ENCODE measurements at regions not wholly inside any gene's neighbourhood (a gene's known extent, or its start where the extent isn't known, plus 50 kb on each side); places are given as distances from the start of the nearest gene placed in this dataset.

- no peak overlapping the region for H3K4me3 ChIP-seq (ENCODE audit: low read length)
- CTCF ChIA-PET, result interaction anchor here (1.4 kb wide), 1 partner anchor 343 kb away, joined by 3 read pairs; no protein-coding TSS in a partner anchor
- H3K4me1 Mint-ChIP-seq, result peaks cover 0 to 5% (median 2%) of the 10 kb centered on the region in 3 donors
- H3K9me3 Mint-ChIP-seq, result no peaks in the 10 kb centered on the region
- H3K36me3 Mint-ChIP-seq, result no peaks in the 10 kb centered on the region
- no peaks in the 10 kb centered on the region for H3K36me3 ChIP-seq (ENCODE audit: insufficient read depth, low read length)
- peaks cover 0 to 2% of the 10 kb centered on the region in 2 donors for H3K27me3 Mint-ChIP-seq
- H3K27ac ChIP-seq (ENCODE audit: low read depth, low read length), result no peak overlapping the region
- no peaks in the 10 kb centered on the region for H3K9me3 ChIP-seq (ENCODE audit: low read length)
- H3K4me1 ChIP-seq (ENCODE audit: insufficient read depth, low read length), result no peaks in the 10 kb centered on the region
- no peaks in the 10 kb centered on the region for H3K27me3 ChIP-seq (ENCODE audit: insufficient read depth, low read length, poor library complexity, severe bottlenecking)
- H3K27ac Mint-ChIP-seq, result peak overlapping the region in 1 of 8 donors; percentile 5
- POLR2A ChIA-PET, result no interaction called here
- DNase-seq, result no peak
- H3K4me3 Mint-ChIP-seq, result no peak overlapping the region
Observed at GRCh38 chr2:195316486-195316885, 340.5 kb upstream of the SLC39A10 start.

GRCh38 chr2:195313962-195314361, 343.1 kb upstream of the SLC39A10 start:
- no peaks in the 10 kb centered on the region for H3K27me3 ChIP-seq (ENCODE audit: insufficient read depth, low read length, poor library complexity, severe bottlenecking)
- H3K4me1 Mint-ChIP-seq, result no peaks in the 10 kb centered on the region
- H3K27ac Mint-ChIP-seq, result no peak overlapping the region
- no peak overlapping the region for H3K4me3 ChIP-seq (ENCODE audit: low read length)
- ChIA-PET CTCF (no interaction called here), POLR2A (no interaction called here)
- H3K4me3 Mint-ChIP-seq, result no peak overlapping the region
- no peaks in the 10 kb centered on the region for H3K4me1 ChIP-seq (ENCODE audit: insufficient read depth, low read length)
- no peak overlapping the region for H3K27ac ChIP-seq (ENCODE audit: low read depth, low read length)
- no peaks in the 10 kb centered on the region for H3K36me3 ChIP-seq (ENCODE audit: insufficient read depth, low read length)
- no peak for DNase-seq
- no peaks in the 10 kb centered on the region for H3K9me3 ChIP-seq (ENCODE audit: low read length)
- H3K27me3 Mint-ChIP-seq, result peaks cover 2 to 5% of the 10 kb centered on the region in 2 donors
- H3K9me3 Mint-ChIP-seq, result no peaks in the 10 kb centered on the region
- H3K36me3 Mint-ChIP-seq, result no peaks in the 10 kb centered on the region

GRCh38 chr2:195312662-195313061, 344.4 kb upstream of the SLC39A10 start:
- H3K27me3 ChIP-seq (ENCODE audit: insufficient read depth, low read length, poor library complexity, severe bottlenecking), result no peaks in the 10 kb centered on the region
- Mint-ChIP-seq H3K9me3 (no peaks in the 10 kb centered on the region), H3K4me3 (no peak overlapping the region), H3K36me3 (no peaks in the 10 kb centered on the region), H3K27ac (peak overlapping the region in 1 of 8 donors; percentile 34), H3K27me3 (peaks cover 3 to 5% of the 10 kb centered on the region in 2 donors), H3K4me1 (no peaks in the 10 kb centered on the region)
- ChIA-PET POLR2A (no interaction called here), CTCF (no interaction called here)
- H3K9me3 ChIP-seq (ENCODE audit: low read length), result no peaks in the 10 kb centered on the region
- H3K36me3 ChIP-seq (ENCODE audit: insufficient read depth, low read length), result no peaks in the 10 kb centered on the region
- H3K4me3 ChIP-seq (ENCODE audit: low read length), result no peak overlapping the region
- H3K27ac ChIP-seq (ENCODE audit: low read depth, low read length), result no peak overlapping the region
- H3K4me1 ChIP-seq (ENCODE audit: insufficient read depth, low read length), result no peaks in the 10 kb centered on the region
- no peak for DNase-seq

- Histone ChIP-seq H3K36me3 (ENCODE audit: insufficient read depth, low read length) (no peaks in the 10 kb centered on the region), H3K27me3 (ENCODE audit: insufficient read depth, low read length, poor library complexity, severe bottlenecking) (no peaks in the 10 kb centered on the region), H3K4me1 (ENCODE audit: insufficient read depth, low read length) (no peaks in the 10 kb centered on the region), H3K27ac (ENCODE audit: low read depth, low read length) (no peak overlapping the region), H3K9me3 (ENCODE audit: low read length) (no peaks in the 10 kb centered on the region), H3K4me3 (ENCODE audit: low read length) (no peak overlapping the region)
- Mint-ChIP-seq H3K27me3 (peaks cover 2 to 10% of the 10 kb centered on the region in 2 donors), H3K36me3 (no peaks in the 10 kb centered on the region), H3K4me1 (no peaks in the 10 kb centered on the region), H3K9me3 (no peaks in the 10 kb centered on the region), H3K4me3 (no peak overlapping the region), H3K27ac (no peak overlapping the region)
- DNase-seq, result no peak
- POLR2A ChIA-PET, result no interaction called here
- CTCF ChIA-PET, result no interaction called here
Observed at GRCh38 chr2:195308163-195308562, 348.9 kb upstream of the SLC39A10 start.

- Mint-ChIP-seq H3K9me3 (no peaks in the 10 kb centered on the region), H3K27ac (no peak overlapping the region), H3K36me3 (no peaks in the 10 kb centered on the region), H3K4me1 (no peaks in the 10 kb centered on the region), H3K4me3 (no peak overlapping the region), H3K27me3 (peaks cover 2 to 10% of the 10 kb centered on the region in 2 donors)
- Histone ChIP-seq H3K4me3 (ENCODE audit: low read length) (no peak overlapping the region), H3K27me3 (ENCODE audit: insufficient read depth, low read length, poor library complexity, severe bottlenecking) (no peaks in the 10 kb centered on the region), H3K27ac (ENCODE audit: low read depth, low read length) (no peak overlapping the region), H3K9me3 (ENCODE audit: low read length) (no peaks in the 10 kb centered on the region), H3K4me1 (ENCODE audit: insufficient read depth, low read length) (no peaks in the 10 kb centered on the region), H3K36me3 (ENCODE audit: insufficient read depth, low read length) (no peaks in the 10 kb centered on the region)
- ChIA-PET POLR2A (no interaction called here), CTCF (no interaction called here)
- no peak for DNase-seq
Observed at GRCh38 chr2:195307751-195308150, 349.3 kb upstream of the SLC39A10 start.

- Histone ChIP-seq H3K27me3 (ENCODE audit: insufficient read depth, low read length, poor library complexity, severe bottlenecking) (no peaks in the 10 kb centered on the region), H3K36me3 (ENCODE audit: insufficient read depth, low read length) (no peaks in the 10 kb centered on the region), H3K9me3 (ENCODE audit: low read length) (no peaks in the 10 kb centered on the region), H3K4me3 (ENCODE audit: low read length) (no peak overlapping the region), H3K27ac (ENCODE audit: low read depth, low read length) (no peak overlapping the region), H3K4me1 (ENCODE audit: insufficient read depth, low read length) (no peaks in the 10 kb centered on the region)
- H3K27me3 Mint-ChIP-seq, result peaks cover 2 to 5% of the 10 kb centered on the region in 2 donors
- H3K27ac Mint-ChIP-seq, result no peak overlapping the region
- POLR2A ChIA-PET, result no interaction called here
- CTCF ChIA-PET, result no interaction called here
- H3K4me1 Mint-ChIP-seq, result no peaks in the 10 kb centered on the region
- no peaks in the 10 kb centered on the region for H3K9me3 Mint-ChIP-seq
- DNase-seq, result no peak
- no peaks in the 10 kb centered on the region for H3K36me3 Mint-ChIP-seq
- H3K4me3 Mint-ChIP-seq, result no peak overlapping the region
Observed at GRCh38 chr2:195304310-195304709, 352.7 kb upstream of the SLC39A10 start.

GRCh38 chr2:195300631-195301030, 356.4 kb upstream of the SLC39A10 start:
- ChIA-PET POLR2A (no interaction called here), CTCF (no interaction called here)
- Histone ChIP-seq H3K27me3 (ENCODE audit: insufficient read depth, low read length, poor library complexity, severe bottlenecking) (no peaks in the 10 kb centered on the region), H3K36me3 (ENCODE audit: insufficient read depth, low read length) (no peaks in the 10 kb centered on the region), H3K4me3 (ENCODE audit: low read length) (no peak overlapping the region), H3K27ac (ENCODE audit: low read depth, low read length) (no peak overlapping the region), H3K9me3 (ENCODE audit: low read length) (no peaks in the 10 kb centered on the region), H3K4me1 (ENCODE audit: insufficient read depth, low read length) (no peaks in the 10 kb centered on the region)
- no peak for DNase-seq
- H3K27me3 Mint-ChIP-seq, result no peaks in the 10 kb centered on the region
- H3K4me3 Mint-ChIP-seq, result no peak overlapping the region
- H3K4me1 Mint-ChIP-seq, result no peaks in the 10 kb centered on the region
- no peaks in the 10 kb centered on the region for H3K9me3 Mint-ChIP-seq
- no peak overlapping the region for H3K27ac Mint-ChIP-seq
- no peaks in the 10 kb centered on the region for H3K36me3 Mint-ChIP-seq

- Histone ChIP-seq H3K27me3 (ENCODE audit: insufficient read depth, low read length, poor library complexity, severe bottlenecking) (no peaks in the 10 kb centered on the region), H3K9me3 (ENCODE audit: low read length) (no peaks in the 10 kb centered on the region), H3K36me3 (ENCODE audit: insufficient read depth, low read length) (no peaks in the 10 kb centered on the region), H3K4me3 (ENCODE audit: low read length) (no peak overlapping the region), H3K27ac (ENCODE audit: low read depth, low read length) (no peak overlapping the region), H3K4me1 (ENCODE audit: insufficient read depth, low read length) (no peaks in the 10 kb centered on the region)
- Mint-ChIP-seq H3K4me3 (no peak overlapping the region), H3K4me1 (no peaks in the 10 kb centered on the region), H3K36me3 (no peaks in the 10 kb centered on the region), H3K27ac (no peak overlapping the region), H3K27me3 (no peaks in the 10 kb centered on the region), H3K9me3 (peaks cover 0 to 4% (median 0%) of the 10 kb centered on the region in 5 donors)
- ChIA-PET CTCF (no interaction called here), POLR2A (no interaction called here)
- no peak for DNase-seq
Observed at GRCh38 chr2:195299600-195299999, 357.4 kb upstream of the SLC39A10 start.

GRCh38 chr2:195296490-195296889, 360.5 kb upstream of the SLC39A10 start:
- ChIA-PET CTCF (no interaction called here), POLR2A (no interaction called here)
- no peak overlapping the region for H3K4me3 ChIP-seq (ENCODE audit: low read length)
- no peaks in the 10 kb centered on the region for H3K9me3 ChIP-seq (ENCODE audit: low read length)
- H3K27me3 ChIP-seq (ENCODE audit: insufficient read depth, low read length, poor library complexity, severe bottlenecking), result no peaks in the 10 kb centered on the region
- DNase-seq, result no peak
- no peak overlapping the region for H3K27ac Mint-ChIP-seq
- peaks cover 0 to 4% (median 0%) of the 10 kb centered on the region in 5 donors for H3K9me3 Mint-ChIP-seq
- H3K4me1 Mint-ChIP-seq, result no peaks in the 10 kb centered on the region
- no peak overlapping the region for H3K4me3 Mint-ChIP-seq
- no peaks in the 10 kb centered on the region for H3K36me3 ChIP-seq (ENCODE audit: insufficient read depth, low read length)
- no peak overlapping the region for H3K27ac ChIP-seq (ENCODE audit: low read depth, low read length)
- H3K27me3 Mint-ChIP-seq, result peaks cover 4 to 12% of the 10 kb centered on the region in 2 donors
- no peaks in the 10 kb centered on the region for H3K36me3 Mint-ChIP-seq
- no peaks in the 10 kb centered on the region for H3K4me1 ChIP-seq (ENCODE audit: insufficient read depth, low read length)
